HEK293T (cell line): ENCODE measurements at regions not wholly inside any gene's neighbourhood (a gene's known extent, or its start where the extent isn't known, plus 50 kb on each side); places are given as distances from the start of the nearest gene placed in this dataset.

Experiments used
- BHLHE40 ChIP-seq: fragments of 450-650 bp; IDR thresholded peaks from 2 replicates; pipeline ENCODE4 v1.6.1; 2016; ENCODE audit warnings: mild to moderate bottlenecking, moderate library complexity, borderline replicate concordance
- ELF4 ChIP-seq: fragments of 450-650 bp; IDR thresholded peaks from 2 replicates; pipeline ENCODE4 v1.6.1; 2017; ENCODE audit warnings: antibody characterized with exemption
- FOXA1 ChIP-seq: fragments of 450-650 bp; IDR thresholded peaks from 2 replicates; pipeline ENCODE4 v1.6.1; 2016; ENCODE audit warnings: mild to moderate bottlenecking
- FOXK2 ChIP-seq: fragments of 450-650 bp; IDR thresholded peaks from 2 replicates; pipeline ENCODE4 v1.6.1; 2016; ENCODE audit warnings: mild to moderate bottlenecking
- FOXM1 ChIP-seq: fragments of 450-650 bp; IDR thresholded peaks from 2 replicates; pipeline ENCODE4 v1.6.1; 2017; ENCODE audit warnings: mild to moderate bottlenecking, borderline replicate concordance
- HDGF ChIP-seq: fragments of 450-650 bp; IDR thresholded peaks from 2 replicates; pipeline ENCODE4 v1.6.1; 2017; ENCODE audit warnings: antibody characterized with exemption, borderline replicate concordance
- NFRKB ChIP-seq: fragments of 450-650 bp; IDR thresholded peaks from 2 replicates; pipeline ENCODE4 v1.6.1; 2016; ENCODE audit warnings: mild to moderate bottlenecking, moderate library complexity
- PKNOX1 ChIP-seq: fragments of 450-650 bp; IDR thresholded peaks from 2 replicates; pipeline ENCODE4 v1.6.1; 2016
- SP1 ChIP-seq: fragments of 450-650 bp; IDR thresholded peaks from 2 replicates; pipeline ENCODE4 v1.6.1; 2017
- SUZ12 ChIP-seq: fragments of 450-650 bp; IDR thresholded peaks from 2 replicates; pipeline ENCODE4 v1.6.1; 2016; ENCODE audit warnings: mild to moderate bottlenecking
- TARDBP ChIP-seq: fragments of 450-650 bp; IDR thresholded peaks from 2 replicates; pipeline ENCODE4 v1.6.1; 2016

- no peak for TF ChIP-seq SP1
- no peak for TF ChIP-seq FOXK2
- TF ChIP-seq NFRKB: no peak
- no peak for TF ChIP-seq TARDBP
- TF ChIP-seq BHLHE40: no peak
- TF ChIP-seq ELF4: no peak
- TF ChIP-seq SUZ12: no peak
- peak; percentile 66 for TF ChIP-seq PKNOX1
- no peak for TF ChIP-seq HDGF
- TF ChIP-seq FOXA1: no peak
- no peak for TF ChIP-seq FOXM1
These were observed 202.1 kb downstream of the OR13H1 start for GRCh38 chrX:131745942-131746489.
